H1 (cell line): ENCODE measurements at regions not wholly inside any gene's neighbourhood (a gene's known extent, or its start where the extent isn't known, plus 50 kb on each side); places are given as distances from the start of the nearest gene placed in this dataset.

Experiments
- BCL11A ChIP-seq, 2 experiments: IDR thresholded peaks; one replicate each; pipeline ENCODE4 v1.6.1; 2011; ENCODE audit warnings: low read depth in 2 of 2, low read length in 2 of 2, mild to moderate bottlenecking in 2 of 2
- CBX5 ChIP-seq: fragments of 300-800, 300-1000 bp; sonication (generic); IDR thresholded peaks from 2 replicates; pipeline ENCODE4 v1.7.1; 2016; ENCODE audit warnings: antibody characterized with exemption, low read length, low read depth
- CEBPB ChIP-seq: IDR thresholded peaks from 2 replicates; pipeline ENCODE4 v1.6.1; 2012; ENCODE audit warnings: low read depth, low read length
- EP300 ChIP-seq, 2 experiments: IDR thresholded peaks; 1 replicate in 1 of 2; 2 replicates in 1 of 2; pipeline ENCODE4 v1.6.1; 2011 to 2012; ENCODE audit warnings: low read depth in 2 of 2, low read length in 2 of 2, mild to moderate bottlenecking in 2 of 2, borderline replicate concordance in 1 of 2, inconsistent platforms in 1 of 2, moderate library complexity in 1 of 2
- HDAC2 ChIP-seq, 2 experiments: fragments of 300-600 bp in 1 of 2; sonication (generic) in 1 of 2; IDR thresholded peaks; 2 replicates each; pipeline ENCODE4 v1.6.1; 2011 to 2012; ENCODE audit warnings: low read depth in 2 of 2, low read length in 2 of 2, mild to moderate bottlenecking in 2 of 2, moderate library complexity in 2 of 2, borderline replicate concordance in 1 of 2, inconsistent platforms in 1 of 2
- KDM4A ChIP-seq: IDR thresholded peaks from one replicate; pipeline ENCODE4 v1.7.1; 2012; ENCODE audit warnings: low read depth, mild to moderate bottlenecking, moderate library complexity, low read length, inconsistent platforms; ENCODE audit not compliant: severe bottlenecking
- KDM5A ChIP-seq: fragments of 200-600 bp; IDR thresholded peaks from 2 replicates; pipeline ENCODE4 v1.7.1; 2012; ENCODE audit warnings: mild to moderate bottlenecking, low read length, inconsistent platforms, mixed read lengths
- POLR2A ChIP-seq, 2 experiments: IDR thresholded peaks; 1 replicate in 1 of 2; 2 replicates in 1 of 2; pipeline ENCODE4 v1.6.1; 2011; ENCODE audit warnings: low read depth in 2 of 2, low read length in 2 of 2, mild to moderate bottlenecking in 2 of 2; ENCODE audit errors: control extremely low read depth in 1 of 2
- SIN3A ChIP-seq, 2 experiments: IDR thresholded peaks in 1 of 2; conservative IDR thresholded peaks in 1 of 2; 2 replicates each; pipeline ENCODE4 v1.6.1; 2011 to 2012; ENCODE audit warnings: low read length in 2 of 2, improper control_type of control experiment in 1 of 2, low read depth in 1 of 2, mild to moderate bottlenecking in 1 of 2
- TF ChIP-seq, protein P1 (sequence below), 3 experiments: IDR thresholded peaks; 1 replicate in 2 of 3; 2 replicates in 1 of 3; pipeline versions ENCODE4 v1.5.1 to v1.6.1; 2011; ENCODE audit warnings: low read length in 3 of 3, mild to moderate bottlenecking in 3 of 3, inconsistent platforms in 2 of 3, low read depth in 1 of 3, moderate library complexity in 1 of 3; ENCODE audit not compliant: insufficient read depth in 1 of 3; ENCODE audit errors: control extremely low read depth in 1 of 3

DNA sequence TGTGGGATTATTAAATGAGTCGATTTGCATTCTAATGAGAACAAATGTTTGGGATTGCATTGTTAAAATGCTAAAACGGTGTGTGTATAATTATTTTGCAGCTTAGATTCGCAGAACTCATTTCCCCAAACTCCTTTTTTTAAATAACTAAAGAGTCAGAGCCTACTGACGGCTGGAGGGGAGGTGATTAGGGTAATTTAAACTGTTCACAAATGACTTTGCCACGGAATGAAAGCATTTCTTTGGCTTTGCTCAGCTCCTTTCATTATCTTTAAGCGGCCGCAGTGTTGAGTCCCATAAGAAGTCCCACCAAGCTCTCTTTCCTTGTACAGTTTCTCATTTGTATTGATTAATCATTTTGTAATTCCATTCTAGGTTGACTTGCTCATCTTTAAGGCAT lies 1632.8 kb downstream of the MAT2B start:
- TF ChIP-seq CBX5, result no peak
- no peak for TF ChIP-seq KDM5A
- TF ChIP-seq, protein P1, sequence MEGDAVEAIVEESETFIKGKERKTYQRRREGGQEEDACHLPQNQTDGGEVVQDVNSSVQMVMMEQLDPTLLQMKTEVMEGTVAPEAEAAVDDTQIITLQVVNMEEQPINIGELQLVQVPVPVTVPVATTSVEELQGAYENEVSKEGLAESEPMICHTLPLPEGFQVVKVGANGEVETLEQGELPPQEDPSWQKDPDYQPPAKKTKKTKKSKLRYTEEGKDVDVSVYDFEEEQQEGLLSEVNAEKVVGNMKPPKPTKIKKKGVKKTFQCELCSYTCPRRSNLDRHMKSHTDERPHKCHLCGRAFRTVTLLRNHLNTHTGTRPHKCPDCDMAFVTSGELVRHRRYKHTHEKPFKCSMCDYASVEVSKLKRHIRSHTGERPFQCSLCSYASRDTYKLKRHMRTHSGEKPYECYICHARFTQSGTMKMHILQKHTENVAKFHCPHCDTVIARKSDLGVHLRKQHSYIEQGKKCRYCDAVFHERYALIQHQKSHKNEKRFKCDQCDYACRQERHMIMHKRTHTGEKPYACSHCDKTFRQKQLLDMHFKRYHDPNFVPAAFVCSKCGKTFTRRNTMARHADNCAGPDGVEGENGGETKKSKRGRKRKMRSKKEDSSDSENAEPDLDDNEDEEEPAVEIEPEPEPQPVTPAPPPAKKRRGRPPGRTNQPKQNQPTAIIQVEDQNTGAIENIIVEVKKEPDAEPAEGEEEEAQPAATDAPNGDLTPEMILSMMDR (IDR thresholded peaks at IDR 0.05; ENCODE audit: control extremely low read depth in 1 of 3, insufficient read depth in 1 of 3, low read depth in 1 of 3, low read length in 3 of 3), result no peak
- no peak for TF ChIP-seq EP300 (IDR thresholded peaks at IDR 0.05; ENCODE audit: borderline replicate concordance in 1 of 2, low read depth in 2 of 2, low read length in 2 of 2)
- no peak for TF ChIP-seq POLR2A (IDR thresholded peaks at IDR 0.05; ENCODE audit: control extremely low read depth in 1 of 2, low read depth in 2 of 2, low read length in 2 of 2)
- TF ChIP-seq SIN3A (conservative IDR thresholded peaks at IDR 0.05 in 1 of 2, IDR thresholded peaks at IDR 0.05 in 1 of 2; ENCODE audit: low read depth in 1 of 2, low read length in 2 of 2), result no peak
- no peak for TF ChIP-seq CEBPB
- TF ChIP-seq KDM4A, result no peak
- no peak for TF ChIP-seq HDAC2 (IDR thresholded peaks at IDR 0.05; ENCODE audit: borderline replicate concordance in 1 of 2, low read depth in 2 of 2, low read length in 2 of 2)
- TF ChIP-seq BCL11A (IDR thresholded peaks at IDR 0.05; ENCODE audit: low read depth in 2 of 2, low read length in 2 of 2), result no peak
